Naive thymus-derived CD8-positive, alpha-beta T cell (primary cell): ENCODE measurements at regions not wholly inside any gene's neighbourhood (a gene's known extent, or its start where the extent isn't known, plus 50 kb on each side); places are given as distances from the start of the nearest gene placed in this dataset.

Source experiments
- ATAC-seq, 2 donors: fragments of 150-1000 bp; cut with Tn5 transposase in 1 of 2; sonication (Bioruptor Pico), chemical (Tn5 transposase) in 1 of 2; 1 replicate in 1 of 2; 2 replicates in 1 of 2; pipeline ENCODE4 v1.10.0; 2021; ENCODE audit warnings: mild to moderate bottlenecking in 2 of 2, moderate library complexity in 2 of 2
- POLR2A ChIA-PET: fragments of 350-600 bp; sonication (Branson Sonifier 250); formaldehyde crosslinking; loops from one replicate; lab custom pipeline; 2021; ENCODE audit warnings: antibody characterized with exemption; lab: Charles Lee
- DNase-seq, 10 donors: peaks; one replicate each; pipeline versions ENCODE4 v3.0.0 to v3.0.0-alpha.2; 2020 to 2022
- H3K27ac Mint-ChIP-seq, 10 donors: one replicate each; pipeline ENCODE4 v1.8.0; 2020 to 2022; ENCODE audit warnings: mild to moderate bottlenecking in 10 of 10, mixed read lengths in 10 of 10, moderate library complexity in 4 of 10, inconsistent platforms in 1 of 10
- H3K27me3 Mint-ChIP-seq, 5 donors: one replicate each; pipeline ENCODE4 v1.8.0; 2021 to 2022; ENCODE audit warnings: mixed read lengths in 5 of 5
- H3K36me3 Mint-ChIP-seq, 3 donors: one replicate each; pipeline ENCODE4 v1.8.0; 2020 to 2022; ENCODE audit warnings: mixed read lengths in 3 of 3, mild to moderate bottlenecking in 2 of 3, inconsistent platforms in 1 of 3
- H3K4me1 Mint-ChIP-seq, 4 donors: one replicate each; pipeline ENCODE4 v1.8.0; 2021 to 2022; ENCODE audit warnings: mixed read lengths in 4 of 4
- H3K4me3 Mint-ChIP-seq, 10 donors: one replicate each; pipeline ENCODE4 v1.8.0; 2020 to 2022; ENCODE audit warnings: mild to moderate bottlenecking in 10 of 10, mixed read lengths in 10 of 10, moderate library complexity in 6 of 10, inconsistent platforms in 1 of 10
- H3K9me3 Mint-ChIP-seq, 9 donors: one replicate each; pipeline ENCODE4 v1.8.0; 2020 to 2022; ENCODE audit warnings: mixed read lengths in 9 of 9, mild to moderate bottlenecking in 3 of 9, inconsistent platforms in 1 of 9, moderate library complexity in 1 of 9

DNA sequence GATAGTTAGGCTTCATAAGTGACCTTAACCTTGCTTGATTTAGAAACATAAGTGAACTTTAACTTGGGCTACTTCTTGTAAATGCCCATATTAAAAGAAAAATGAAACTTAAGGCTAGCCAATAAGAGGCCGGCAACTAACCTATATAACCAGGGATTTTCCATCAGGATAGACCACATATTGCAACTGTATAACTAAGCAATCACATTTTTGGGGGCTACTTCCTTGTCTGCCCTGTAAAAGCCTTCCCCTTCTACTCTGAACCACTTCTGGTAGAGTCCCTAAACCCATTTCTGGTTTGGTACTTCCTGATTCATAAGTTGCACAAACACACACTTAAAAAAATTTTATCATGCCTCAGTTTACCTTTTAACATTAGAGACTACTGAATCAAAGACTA, 150.9 kb upstream of the UBE2E2 start:
- Mint-ChIP-seq H3K4me3 (no peak overlapping the region), H3K4me1 (peaks cover 8 to 20% (median 13%) of the 10 kb centered on the region in 4 donors), H3K9me3 (peaks cover 0 to 14% (median 5%) of the 10 kb centered on the region in 9 donors), H3K36me3 (peaks cover 0 to 4% (median 3%) of the 10 kb centered on the region in 3 donors), H3K27ac (no peak overlapping the region), H3K27me3 (no peaks in the 10 kb centered on the region)
- DNase-seq = no peak
- POLR2A ChIA-PET = no interaction called here
- ATAC-seq = no peak

DNA sequence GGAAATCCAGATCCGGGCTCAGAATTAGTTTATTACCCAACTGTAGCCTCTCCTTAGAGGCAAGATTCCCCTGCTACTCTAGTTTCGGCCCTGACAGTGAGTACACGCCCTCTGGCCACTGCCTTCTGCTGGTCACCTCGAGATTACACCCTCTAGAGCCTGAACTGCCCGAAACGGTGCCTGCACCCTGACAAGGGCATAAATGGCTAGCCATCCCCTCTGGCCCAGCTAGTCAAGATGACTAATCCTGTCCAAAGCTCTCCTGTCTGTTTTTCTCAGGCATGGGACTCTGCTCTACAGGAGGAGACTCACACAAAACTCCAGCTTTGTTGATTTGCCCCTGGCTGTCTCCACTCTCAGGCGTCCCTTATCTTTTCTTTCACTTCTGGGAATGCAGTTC, 150.5 kb upstream of the UBE2E2 start:
- H3K36me3 Mint-ChIP-seq = no peaks in the 10 kb centered on the region
- H3K27me3 Mint-ChIP-seq = no peaks in the 10 kb centered on the region
- peaks cover 8 to 20% (median 13%) of the 10 kb centered on the region in 4 donors for H3K4me1 Mint-ChIP-seq
- no peak overlapping the region for H3K27ac Mint-ChIP-seq
- DNase-seq (no peak), ATAC-seq (no peak)
- peaks cover 0 to 13% (median 2%) of the 10 kb centered on the region in 9 donors for H3K9me3 Mint-ChIP-seq
- POLR2A ChIA-PET = no interaction called here
- H3K4me3 Mint-ChIP-seq = no peak overlapping the region

DNA sequence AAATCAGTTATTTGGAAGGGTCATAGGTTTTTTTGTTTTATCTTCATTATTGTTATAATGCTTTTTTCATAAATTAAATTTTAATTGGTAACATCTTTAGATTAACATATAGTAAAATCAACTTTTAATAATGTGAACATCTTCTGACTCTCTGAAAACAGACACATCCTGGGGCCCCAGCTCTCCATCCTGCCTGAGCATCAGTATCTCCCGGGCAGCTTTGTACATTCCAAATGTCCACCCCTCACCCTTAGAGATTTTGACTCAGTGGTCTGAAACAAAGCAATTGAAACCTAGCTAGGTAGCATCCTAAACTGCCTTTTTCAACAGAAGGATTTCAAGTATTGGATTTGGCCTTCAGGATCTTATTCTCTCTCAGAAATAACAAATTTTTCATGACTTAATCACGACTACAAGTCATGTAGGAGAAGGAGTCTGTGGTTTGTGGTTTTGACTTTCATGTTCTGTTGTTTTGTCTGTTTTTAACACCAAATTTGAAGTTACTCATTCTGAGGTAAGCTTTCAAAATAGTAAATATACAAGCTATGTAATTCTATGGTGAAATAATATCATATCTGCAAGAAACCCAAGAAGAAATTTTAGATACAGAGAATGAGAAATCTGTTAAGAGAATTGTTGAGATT, 147.3 kb upstream of the UBE2E2 start:
- peak overlapping the region in 6 of 10 donors; percentile 0 to 47 (median 30) for H3K4me3 Mint-ChIP-seq
- ATAC-seq (peak; percentile 53 to 70), DNase-seq (peak in 2 of 10 donors; percentile 39 to 45)
- no peaks in the 10 kb centered on the region for H3K27me3 Mint-ChIP-seq
- H3K4me1 Mint-ChIP-seq = peaks cover 8 to 20% (median 13%) of the 10 kb centered on the region in 4 donors
- POLR2A ChIA-PET = interaction anchor here (0.8 kb wide), 1 partner anchor 93 kb away, joined by 4 read pairs; no protein-coding TSS in a partner anchor
- peak overlapping the region in 9 of 10 donors; percentile 3 to 76 (median 44) for H3K27ac Mint-ChIP-seq
- peaks cover 0 to 5% (median 2%) of the 10 kb centered on the region in 3 donors for H3K36me3 Mint-ChIP-seq
- H3K9me3 Mint-ChIP-seq = peaks cover 0 to 22% (median 5%) of the 10 kb centered on the region in 9 donors

DNA sequence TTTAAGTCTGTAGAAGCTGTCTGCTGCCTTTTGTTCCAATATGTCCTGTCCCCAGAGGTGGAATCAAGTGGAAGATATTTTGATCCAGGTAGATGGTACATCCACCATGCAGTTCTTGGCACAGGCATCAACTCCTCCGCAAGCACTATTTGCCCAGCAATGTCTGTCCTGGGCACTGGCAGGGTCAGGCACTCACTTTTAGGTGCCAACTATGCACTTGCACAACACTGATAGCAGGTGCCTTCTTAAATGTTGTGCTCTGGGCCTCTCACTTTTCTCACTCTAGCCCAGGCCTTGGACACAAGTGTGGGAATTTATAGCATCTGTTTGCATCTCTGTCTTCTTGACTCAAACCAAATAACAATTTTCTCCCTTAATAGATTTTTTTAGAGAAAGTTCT, 140.5 kb upstream of the UBE2E2 start:
- DNase-seq = no peak
- ATAC-seq = no peak
- H3K9me3 Mint-ChIP-seq = peaks cover 0 to 34% (median 7%) of the 10 kb centered on the region in 9 donors
- H3K4me3 Mint-ChIP-seq = no peak overlapping the region
- H3K4me1 Mint-ChIP-seq = peaks cover 0 to 6% (median under 1%) of the 10 kb centered on the region in 4 donors
- peaks cover 0 to 13% (median 2%) of the 10 kb centered on the region in 3 donors for H3K36me3 Mint-ChIP-seq
- no peak overlapping the region for H3K27ac Mint-ChIP-seq
- POLR2A ChIA-PET = no interaction called here
- peaks cover 0 to 3% (median 0%) of the 10 kb centered on the region in 5 donors for H3K27me3 Mint-ChIP-seq

DNA sequence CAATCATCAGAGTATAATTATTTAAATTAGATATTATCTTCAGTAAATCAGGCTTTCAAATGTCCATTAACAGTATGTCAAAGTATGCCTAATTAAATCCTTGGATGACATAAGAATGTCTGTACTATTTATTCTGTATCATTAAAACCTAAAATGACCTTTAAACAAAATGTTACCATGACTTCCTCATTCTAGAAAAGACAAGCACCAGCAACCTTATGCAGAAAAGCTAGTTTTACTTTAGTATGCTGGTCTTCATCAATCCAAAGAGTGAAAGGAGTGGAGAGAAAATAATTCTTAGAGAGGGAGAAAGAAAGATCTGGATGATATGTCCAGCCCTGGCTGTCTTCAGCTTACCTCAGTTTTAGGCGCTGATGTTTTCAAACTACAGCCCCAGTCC, 140.1 kb upstream of the UBE2E2 start:
- POLR2A ChIA-PET = no interaction called here
- DNase-seq (no peak), ATAC-seq (no peak)
- Mint-ChIP-seq H3K36me3 (peaks cover 0 to 13% (median 2%) of the 10 kb centered on the region in 3 donors), H3K9me3 (peaks cover 0 to 34% (median 7%) of the 10 kb centered on the region in 9 donors), H3K4me1 (peaks cover 0 to 10% (median under 1%) of the 10 kb centered on the region in 4 donors), H3K27me3 (peaks cover 0 to 3% (median 0%) of the 10 kb centered on the region in 5 donors), H3K27ac (no peak overlapping the region), H3K4me3 (no peak overlapping the region)

DNA sequence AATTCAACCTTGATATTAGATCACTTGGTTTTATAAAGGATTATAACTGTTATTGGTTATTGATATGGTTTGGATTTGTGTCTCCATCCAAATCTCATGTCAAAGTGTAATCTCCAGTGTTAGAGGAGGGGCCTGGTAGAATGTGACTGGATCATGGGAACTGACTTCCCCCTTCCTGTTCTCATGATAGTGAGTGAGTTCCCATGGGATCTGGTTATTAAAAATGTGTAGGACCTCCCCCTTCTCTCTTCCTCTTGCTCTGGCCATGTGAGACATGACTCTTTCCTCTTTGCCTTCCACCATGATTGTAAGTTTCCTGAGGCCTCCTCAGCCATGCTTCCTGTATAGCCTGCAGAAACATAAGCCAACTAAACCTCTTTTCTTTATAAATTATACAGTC, 136.0 kb upstream of the UBE2E2 start:
- DNase-seq = no peak
- POLR2A ChIA-PET = no interaction called here
- no peak for ATAC-seq
- Mint-ChIP-seq H3K36me3 (no peaks in the 10 kb centered on the region), H3K9me3 (peaks cover 0 to 7% (median 0%) of the 10 kb centered on the region in 9 donors), H3K27ac (no peak overlapping the region), H3K4me3 (no peak overlapping the region), H3K27me3 (peaks cover 0 to 10% (median 6%) of the 10 kb centered on the region in 5 donors), H3K4me1 (peaks cover 0 to 28% (median 0%) of the 10 kb centered on the region in 4 donors)

DNA sequence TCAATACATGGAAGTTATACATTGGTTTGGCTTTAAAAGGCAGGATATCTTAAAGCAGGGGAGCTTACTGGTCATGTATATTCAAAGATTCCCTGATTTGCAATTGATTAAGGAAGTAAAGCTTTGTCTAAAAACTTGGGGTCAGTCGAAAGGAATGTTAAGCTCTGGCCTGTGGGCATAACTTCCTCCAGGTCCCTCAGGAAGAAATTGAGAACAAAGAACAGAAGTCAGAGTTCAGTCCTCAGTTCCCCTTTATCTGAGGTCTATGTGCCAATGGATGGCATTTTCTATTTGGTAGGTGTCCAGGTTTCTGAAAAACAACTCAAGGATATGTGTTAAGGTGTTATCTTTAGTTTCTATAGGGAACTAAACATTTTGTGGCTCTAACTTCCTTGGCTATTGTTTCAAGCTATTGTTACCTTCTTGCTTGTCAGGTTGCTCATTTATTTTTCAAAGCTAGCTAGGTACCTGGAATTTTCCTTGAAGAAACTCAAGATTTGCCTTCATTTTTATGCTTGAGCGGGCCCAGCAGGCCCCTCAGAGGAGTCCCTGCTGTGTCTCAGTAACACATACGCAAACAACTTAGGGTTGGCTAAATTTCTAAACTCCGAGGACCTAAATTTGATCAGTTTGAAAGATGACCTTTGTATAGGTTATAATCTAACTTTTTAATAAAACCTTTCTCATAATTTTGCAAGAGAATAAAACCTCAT, 135.0 kb upstream of the UBE2E2 start:
- peaks cover 0 to 10% (median 7%) of the 10 kb centered on the region in 5 donors for H3K27me3 Mint-ChIP-seq
- H3K9me3 Mint-ChIP-seq = peaks cover 0 to 7% (median 0%) of the 10 kb centered on the region in 9 donors
- H3K4me3 Mint-ChIP-seq = no peak overlapping the region
- no peak overlapping the region for H3K27ac Mint-ChIP-seq
- POLR2A ChIA-PET = no interaction called here
- no peaks in the 10 kb centered on the region for H3K36me3 Mint-ChIP-seq
- H3K4me1 Mint-ChIP-seq = peaks cover 0 to 35% (median 0%) of the 10 kb centered on the region in 4 donors
- DNase-seq = no peak
- ATAC-seq = no peak

DNA sequence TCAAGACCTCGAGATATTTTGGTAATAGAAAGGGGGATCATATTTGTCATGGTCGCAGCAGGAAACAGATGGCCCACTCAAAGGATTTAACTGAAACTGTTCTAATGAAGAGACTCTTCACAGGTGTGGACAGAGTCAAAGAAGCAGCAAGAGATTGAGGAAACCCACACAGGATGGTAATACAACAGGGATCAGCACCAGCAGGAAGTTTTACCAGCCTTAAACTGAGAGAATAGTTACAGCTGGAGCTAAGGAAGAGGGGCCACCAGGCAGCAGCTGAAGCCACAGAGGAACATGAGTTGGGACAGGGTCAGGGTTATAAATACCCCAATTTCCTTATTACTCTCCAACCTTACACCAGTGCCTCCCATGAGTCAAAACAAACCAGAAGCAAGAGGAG, 131.8 kb upstream of the UBE2E2 start:
- POLR2A ChIA-PET = no interaction called here
- Mint-ChIP-seq H3K27me3 (peaks cover 0 to 10% (median 7%) of the 10 kb centered on the region in 5 donors), H3K27ac (peak overlapping the region in 1 of 10 donors; percentile 5), H3K36me3 (no peaks in the 10 kb centered on the region), H3K4me1 (peaks cover 0 to 35% (median 0%) of the 10 kb centered on the region in 4 donors), H3K4me3 (peak overlapping the region in 1 of 10 donors; percentile 0), H3K9me3 (peaks cover 0 to 7% (median 0%) of the 10 kb centered on the region in 9 donors)
- DNase-seq (no peak), ATAC-seq (no peak)

DNA sequence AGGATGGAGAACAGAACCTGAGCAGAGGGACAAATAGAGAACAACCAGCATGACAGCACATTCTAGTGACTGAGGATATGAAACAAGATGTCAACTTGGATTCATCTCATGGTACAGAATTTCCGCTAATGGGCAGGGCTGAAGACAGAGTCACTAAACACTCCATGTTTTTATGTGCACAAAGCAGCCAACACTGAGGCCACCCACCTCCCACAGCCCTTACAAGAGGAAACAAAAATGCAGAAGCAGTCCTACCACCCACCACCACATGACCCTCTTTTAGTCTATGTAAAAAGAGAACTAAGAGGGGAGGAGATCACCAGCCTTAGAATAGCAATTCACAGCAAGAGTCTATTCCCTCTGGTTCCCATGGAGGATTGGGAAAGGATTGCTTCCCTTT, 131.4 kb upstream of the UBE2E2 start:
- DNase-seq (no peak), ATAC-seq (peak in 1 of 2 donors; percentile 33)
- H3K36me3 Mint-ChIP-seq = no peaks in the 10 kb centered on the region
- H3K4me1 Mint-ChIP-seq = peaks cover 0 to 35% (median 0%) of the 10 kb centered on the region in 4 donors
- peak overlapping the region in 2 of 10 donors; percentile 5 to 28 for H3K27ac Mint-ChIP-seq
- peaks cover 0 to 7% (median 0%) of the 10 kb centered on the region in 9 donors for H3K9me3 Mint-ChIP-seq
- H3K27me3 Mint-ChIP-seq = peaks cover 0 to 10% (median 7%) of the 10 kb centered on the region in 5 donors
- peak overlapping the region in 1 of 10 donors; percentile 0 for H3K4me3 Mint-ChIP-seq
- POLR2A ChIA-PET = no interaction called here

DNA sequence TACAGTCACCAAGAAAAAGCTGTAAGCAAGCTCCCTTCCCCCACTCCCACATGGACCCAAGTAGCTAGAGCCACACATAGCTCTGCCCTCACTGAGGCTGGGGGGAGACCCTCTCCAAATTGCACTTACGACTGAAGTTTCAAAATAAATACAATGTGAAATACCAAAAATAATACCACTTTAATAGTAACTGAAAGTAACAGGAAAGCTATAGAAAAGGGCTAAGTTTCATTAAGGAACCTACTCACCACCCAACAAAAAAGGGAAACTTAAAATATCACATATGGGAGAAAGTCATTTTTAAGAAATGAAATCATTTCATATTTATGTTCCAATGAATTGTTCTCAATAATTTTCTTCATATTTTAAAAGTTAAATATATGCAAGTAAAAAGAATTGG, 130.4 kb upstream of the UBE2E2 start:
- POLR2A ChIA-PET = no interaction called here
- Mint-ChIP-seq H3K4me1 (peaks cover 0 to 31% (median 0%) of the 10 kb centered on the region in 4 donors), H3K9me3 (peaks cover 0 to 4% (median 0%) of the 10 kb centered on the region in 9 donors), H3K27me3 (peaks cover 0 to 10% (median 7%) of the 10 kb centered on the region in 5 donors), H3K27ac (no peak overlapping the region), H3K4me3 (peak overlapping the region in 1 of 10 donors; percentile 26), H3K36me3 (no peaks in the 10 kb centered on the region)
- DNase-seq = no peak
- no peak for ATAC-seq

DNA sequence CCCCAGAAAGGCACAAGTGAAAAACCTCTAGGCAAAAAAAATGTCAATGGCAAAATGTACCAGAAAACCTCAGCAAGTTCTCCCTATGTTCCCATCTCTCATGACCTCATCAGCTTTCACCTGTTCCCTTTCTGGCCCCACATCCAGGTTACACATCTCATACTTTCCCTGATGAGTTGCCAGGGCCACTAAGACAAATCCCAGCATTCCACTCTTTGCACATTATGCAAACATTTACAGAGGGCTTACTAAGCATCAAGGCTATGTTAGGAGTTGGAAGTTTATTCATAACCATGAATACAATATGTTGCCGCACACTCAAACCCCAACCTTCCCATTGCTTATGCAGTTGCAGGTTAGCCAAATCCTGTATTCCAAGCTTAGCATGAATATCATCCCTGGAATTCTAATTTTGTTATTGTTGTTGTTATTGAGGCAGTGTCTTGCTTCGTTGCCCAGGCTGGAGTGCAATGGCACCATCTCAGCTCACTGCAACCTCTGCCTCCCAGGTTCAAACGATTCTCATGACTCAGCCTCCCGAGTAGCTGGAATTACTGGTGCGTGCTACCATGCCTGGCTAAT, 129.3 kb upstream of the UBE2E2 start:
- Mint-ChIP-seq H3K4me3 (no peak overlapping the region), H3K4me1 (peaks cover 0 to 23% (median 0%) of the 10 kb centered on the region in 4 donors), H3K27me3 (peaks cover 0 to 10% (median 7%) of the 10 kb centered on the region in 5 donors), H3K27ac (no peak overlapping the region), H3K9me3 (peaks cover 0 to 4% (median 0%) of the 10 kb centered on the region in 9 donors), H3K36me3 (no peaks in the 10 kb centered on the region)
- ATAC-seq = no peak
- POLR2A ChIA-PET = no interaction called here
- DNase-seq = no peak

DNA sequence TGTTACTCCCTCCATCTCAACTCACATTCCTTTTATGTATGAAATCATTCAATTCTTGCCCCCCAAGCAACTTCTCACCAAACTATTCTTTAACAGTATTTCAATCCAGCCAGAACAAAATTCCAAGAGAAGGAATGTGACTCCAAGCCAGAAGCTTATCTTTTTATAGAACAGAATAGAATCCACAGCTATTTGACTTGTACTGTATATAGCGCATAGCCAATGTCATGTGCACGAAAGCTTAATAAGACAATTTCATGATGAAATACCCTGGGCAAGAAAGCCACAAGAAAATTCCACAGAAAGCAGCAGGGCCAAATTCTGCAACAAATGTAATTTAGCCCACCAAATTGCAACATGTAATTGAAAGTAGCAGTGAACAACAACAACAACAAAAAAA, 127.6 kb upstream of the UBE2E2 start:
- Mint-ChIP-seq H3K27ac (no peak overlapping the region), H3K9me3 (peaks cover 0 to 4% (median 0%) of the 10 kb centered on the region in 9 donors), H3K4me1 (peaks cover 4 to 32% (median 13%) of the 10 kb centered on the region in 4 donors), H3K27me3 (peaks cover 0 to 10% (median 7%) of the 10 kb centered on the region in 5 donors), H3K4me3 (no peak overlapping the region), H3K36me3 (no peaks in the 10 kb centered on the region)
- POLR2A ChIA-PET = interaction anchor here (0.7 kb wide), 1 partner anchor 686 kb away, joined by 3 read pairs; no protein-coding TSS in a partner anchor
- ATAC-seq = no peak
- DNase-seq = no peak
